WERI-Rb-1 (cell line): ENCODE measurements at regions not wholly inside any gene's neighbourhood (a gene's known extent, or its start where the extent isn't known, plus 50 kb on each side); places are given as distances from the start of the nearest gene placed in this dataset.

Source experiments
- DNase-seq: peaks from one replicate; pipeline ENCODE4 v3.0.0-alpha.2; 2020
- H3K27ac ChIP-seq: fragments of 250-450 bp; sonication (Bioruptor Pico); 2 replicates; pipeline ENCODE4 v1.5.1; 2020; ENCODE audit warnings: mild to moderate bottlenecking, moderate library complexity
- H3K27me3 ChIP-seq: fragments of 250-450 bp; sonication (Bioruptor Pico); 2 replicates; pipeline ENCODE4 v1.5.1; 2021; ENCODE audit warnings: mild to moderate bottlenecking, low read depth, moderate library complexity; ENCODE audit not compliant: insufficient read depth, severe bottlenecking
- H3K36me3 ChIP-seq: fragments of 250-450 bp; sonication (Bioruptor Pico); 2 replicates; pipeline ENCODE4 v1.5.1; 2020; ENCODE audit warnings: mild to moderate bottlenecking, moderate library complexity
- H3K4me3 ChIP-seq: 2 replicates; pipeline ENCODE4 v1.5.1; 2011; ENCODE audit warnings: low read depth, mild to moderate bottlenecking, control low read depth, low read length
- H3K9me3 ChIP-seq: fragments of 250-450 bp; sonication (Bioruptor Pico); 2 replicates; pipeline ENCODE4 v1.5.1; 2021; ENCODE audit warnings: mild to moderate bottlenecking, moderate library complexity; ENCODE audit not compliant: severe bottlenecking
- CTCF ChIP-seq: IDR thresholded peaks from 2 replicates; pipeline ENCODE4 v1.5.1; 2011; ENCODE audit warnings: low read depth, mild to moderate bottlenecking, control low read depth, inconsistent platforms, low read length

GRCh38 chrX:57848857-57849256 is 61.4 kb downstream of the ZXDA start:
- TF ChIP-seq CTCF = no peak
- Histone ChIP-seq H3K36me3 (no peaks in the 10 kb centered on the region), H3K9me3 (no peaks in the 10 kb centered on the region), H3K27me3 (peaks cover 28% of the 10 kb centered on the region), H3K4me3 (no peak overlapping the region), H3K27ac (no peak overlapping the region)
- DNase-seq = no peak

GRCh38 chrX:57822818-57823217 is 87.4 kb downstream of the ZXDA start:
- no peak overlapping the region for H3K4me3 ChIP-seq
- no peaks in the 10 kb centered on the region for H3K9me3 ChIP-seq
- no peak for TF ChIP-seq CTCF
- no peak overlapping the region for H3K27ac ChIP-seq
- no peaks in the 10 kb centered on the region for H3K36me3 ChIP-seq
- peaks cover 48% of the 10 kb centered on the region for H3K27me3 ChIP-seq
- DNase-seq = no peak

- Histone ChIP-seq H3K4me3 (no peak overlapping the region), H3K9me3 (no peaks in the 10 kb centered on the region), H3K27ac (no peak overlapping the region), H3K36me3 (no peaks in the 10 kb centered on the region), H3K27me3 (peaks cover 48% of the 10 kb centered on the region)
- no peak for DNase-seq
- no peak for TF ChIP-seq CTCF
Observed at GRCh38 chrX:57822398-57822797, 87.9 kb downstream of the ZXDA start.

- H3K9me3 ChIP-seq = no peaks in the 10 kb centered on the region
- H3K4me3 ChIP-seq = no peak overlapping the region
- peaks cover 48% of the 10 kb centered on the region for H3K27me3 ChIP-seq
- no peaks in the 10 kb centered on the region for H3K36me3 ChIP-seq
- DNase-seq = peak; percentile 22
- H3K27ac ChIP-seq = no peak overlapping the region
- peak; percentile 63 for TF ChIP-seq CTCF
Observed at GRCh38 chrX:57821703-57822387, 88.4 kb downstream of the ZXDA start.

- no peaks in the 10 kb centered on the region for H3K9me3 ChIP-seq
- no peaks in the 10 kb centered on the region for H3K36me3 ChIP-seq
- no peak for DNase-seq
- peaks cover 46% of the 10 kb centered on the region for H3K27me3 ChIP-seq
- H3K27ac ChIP-seq = no peak overlapping the region
- no peak for TF ChIP-seq CTCF
- H3K4me3 ChIP-seq = no peak overlapping the region
Observed at GRCh38 chrX:57817302-57817701, 93.0 kb downstream of the ZXDA start.

- H3K27ac ChIP-seq = no peak overlapping the region
- H3K4me3 ChIP-seq = no peak overlapping the region
- no peak for TF ChIP-seq CTCF
- H3K9me3 ChIP-seq = no peaks in the 10 kb centered on the region
- no peak for DNase-seq
- H3K36me3 ChIP-seq = no peaks in the 10 kb centered on the region
- H3K27me3 ChIP-seq = peaks cover 9% of the 10 kb centered on the region
Observed at GRCh38 chrX:57772637-57773036, 92.6 kb upstream of the NLRP2B start.
